CD4-positive, alpha-beta T cell treated with Interleukin-15 for 1 hour (primary cell): ENCODE measurements at regions not wholly inside any gene's neighbourhood (a gene's known extent, or its start where the extent isn't known, plus 50 kb on each side); places are given as distances from the start of the nearest gene placed in this dataset.
"Not testable (repeated sequence)": the region's sequence is repeated elsewhere in the genome, so short reads cannot be mapped to it uniquely, and the experiment has no call there.

Experiments
- DNase-seq: peaks from one replicate; pipeline ENCODE4 v3.0.0-alpha.2; 2020

GRCh38 chr6:66993708-66994107 is 1286.7 kb upstream of the EYS start:
- DNase-seq = not testable (repeated sequence)

GRCh38 chr6:66993272-66993671 is 1286.2 kb upstream of the EYS start:
- DNase-seq = no peak

GRCh38 chr6:66992660-66993059 is 1285.6 kb upstream of the EYS start:
- no peak for DNase-seq

- DNase-seq = no peak
Measured at GRCh38 chr6:66986940-66987339, 1279.9 kb upstream of the EYS start.

GRCh38 chr6:66985816-66986215 is 1278.8 kb upstream of the EYS start:
- DNase-seq = no peak

GRCh38 chr6:66970373-66970772 is 1263.3 kb upstream of the EYS start:
- DNase-seq = no peak

- no peak for DNase-seq
Measured at GRCh38 chr6:66965227-66965626, 1258.2 kb upstream of the EYS start.

- no peak for DNase-seq
Measured at GRCh38 chr6:66964216-66964615, 1257.2 kb upstream of the EYS start.

- DNase-seq = no peak
Measured at GRCh38 chr6:66962082-66962481, 1255.1 kb upstream of the EYS start.

- DNase-seq = no peak
Measured at GRCh38 chr6:66961191-66961590, 1254.2 kb upstream of the EYS start.

GRCh38 chr6:66949191-66949661 is 1242.2 kb upstream of the EYS start:
- no peak for DNase-seq

GRCh38 chr6:66948106-66948505 is 1241.1 kb upstream of the EYS start:
- no peak for DNase-seq

GRCh38 chr6:66940003-66940402 is 1233.0 kb upstream of the EYS start:
- DNase-seq = no peak

GRCh38 chr6:66937180-66937579 is 1230.2 kb upstream of the EYS start:
- DNase-seq = no peak

GRCh38 chr6:66935612-66936011 is 1228.6 kb upstream of the EYS start:
- no peak for DNase-seq

GRCh38 chr6:66931787-66932186 is 1224.8 kb upstream of the EYS start:
- no peak for DNase-seq

- no peak for DNase-seq
Measured at GRCh38 chr6:66930559-66931290, 1223.7 kb upstream of the EYS start.

GRCh38 chr6:66926060-66926459 is 1219.0 kb upstream of the EYS start:
- DNase-seq = no peak

GRCh38 chr6:66913657-66914056 is 1206.6 kb upstream of the EYS start:
- DNase-seq = no peak

GRCh38 chr6:66902457-66902856 is 1195.4 kb upstream of the EYS start:
- DNase-seq = no peak

- DNase-seq = no peak
Measured at GRCh38 chr6:66900133-66901083, 1193.4 kb upstream of the EYS start.

GRCh38 chr6:66897576-66897975 is 1190.5 kb upstream of the EYS start:
- DNase-seq = no peak

- no peak for DNase-seq
Measured at GRCh38 chr6:66896415-66896814, 1189.4 kb upstream of the EYS start.

GRCh38 chr6:66883453-66883852 is 1176.4 kb upstream of the EYS start:
- no peak for DNase-seq
